ENCODE measurements at regions not wholly inside any gene's neighbourhood (a gene's known extent, or its start where the extent isn't known, plus 50 kb on each side); places are given as distances from the start of the nearest gene placed in this dataset.

- no peak for TF ChIP-seq CTCF (IDR thresholded peaks at IDR 0.05)
- TF ChIP-seq POLR2A (IDR thresholded peaks at IDR 0.05) = no peak
Measured at GRCh38 chr10:128922172-128922571, 544.9 kb upstream of the MGMT start.
